H1 (cell line): ENCODE measurements at regions not wholly inside any gene's neighbourhood (a gene's known extent, or its start where the extent isn't known, plus 50 kb on each side); places are given as distances from the start of the nearest gene placed in this dataset.

Experiments used
- BCL11A ChIP-seq, 2 experiments: IDR thresholded peaks; one replicate each; pipeline ENCODE4 v1.6.1; 2011; ENCODE audit warnings: low read depth in 2 of 2, low read length in 2 of 2, mild to moderate bottlenecking in 2 of 2
- BRCA1 ChIP-seq: IDR thresholded peaks from 2 replicates; pipeline ENCODE4 v1.6.1; 2012; ENCODE audit warnings: low read depth, low read length, improper control_type of control experiment
- NANOG ChIP-seq: IDR thresholded peaks from 2 replicates; pipeline ENCODE4 v1.6.1; 2011; ENCODE audit warnings: low read length, low read depth, mild to moderate bottlenecking, inconsistent platforms; ENCODE audit not compliant: insufficient read depth, poor library complexity, severe bottlenecking
- POLR2AphosphoS5 ChIP-seq: IDR thresholded peaks from 2 replicates; pipeline ENCODE4 v1.6.1; 2011; ENCODE audit warnings: low read depth, low read length
- SAP30 ChIP-seq: fragments of 300-600 bp; sonication (generic); IDR thresholded peaks from 2 replicates; pipeline ENCODE4 v1.7.1; 2012; ENCODE audit warnings: low read length, moderate library complexity, mild to moderate bottlenecking, inconsistent platforms; ENCODE audit not compliant: insufficient read depth, insufficient replicate concordance
- TF ChIP-seq, protein P1 (sequence below): IDR thresholded peaks from 2 replicates; pipeline ENCODE4 v1.6.1; 2011; ENCODE audit warnings: low read length, improper control_type of control experiment

DNA sequence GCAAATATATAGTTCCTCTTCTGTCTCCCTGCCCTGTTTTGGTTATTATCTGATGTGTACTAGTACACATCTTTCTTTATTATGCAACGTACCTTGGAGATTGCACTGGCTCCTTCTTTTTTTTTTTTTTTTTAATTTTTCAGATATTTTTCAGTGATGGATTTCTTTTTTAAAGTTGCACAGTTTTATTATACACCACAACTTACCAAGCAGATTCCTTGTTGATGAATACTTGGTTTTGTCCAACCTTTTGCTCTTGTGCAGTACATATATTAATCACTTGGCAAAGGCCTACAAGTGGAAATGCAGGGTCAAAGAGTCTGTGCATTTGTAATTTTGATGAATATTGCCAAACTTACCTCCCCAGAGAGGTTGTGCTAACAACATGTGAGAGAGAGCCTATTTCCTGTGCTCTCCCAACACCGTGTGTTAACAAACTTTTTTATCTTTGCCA, 50.1 kb upstream of the RNF24 start (continued):
- TF ChIP-seq, protein P1, sequence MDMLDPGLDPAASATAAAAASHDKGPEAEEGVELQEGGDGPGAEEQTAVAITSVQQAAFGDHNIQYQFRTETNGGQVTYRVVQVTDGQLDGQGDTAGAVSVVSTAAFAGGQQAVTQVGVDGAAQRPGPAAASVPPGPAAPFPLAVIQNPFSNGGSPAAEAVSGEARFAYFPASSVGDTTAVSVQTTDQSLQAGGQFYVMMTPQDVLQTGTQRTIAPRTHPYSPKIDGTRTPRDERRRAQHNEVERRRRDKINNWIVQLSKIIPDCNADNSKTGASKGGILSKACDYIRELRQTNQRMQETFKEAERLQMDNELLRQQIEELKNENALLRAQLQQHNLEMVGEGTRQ: no peak
- TF ChIP-seq POLR2AphosphoS5 (no peak), BCL11A (IDR thresholded peaks at IDR 0.05; ENCODE audit: low read depth in 2 of 2, low read length in 2 of 2) (no peak), BRCA1 (no peak), NANOG (no peak), SAP30 (no peak)
